Amygdala (tissue), 56 donors: ENCODE measurements at regions not wholly inside any gene's neighbourhood (a gene's known extent, or its start where the extent isn't known, plus 50 kb on each side); places are given as distances from the start of the nearest gene placed in this dataset.

Experiments used
- DNase-seq, 56 donors: peaks; one replicate each; lab custom pipeline; 2025; lab: John Stamatoyannopoulos, UW

GRCh38 chr12:64998371-64999147 is 122.5 kb downstream of the WIF1 start:
- peak in 9 of 56 donors; percentile 1 to 17 (median 8) for DNase-seq

- no peak for DNase-seq
These were observed 122.0 kb downstream of the WIF1 start for GRCh38 chr12:64999148-64999425.
